PFSK-1 (cell line): ENCODE measurements at regions not wholly inside any gene's neighbourhood (a gene's known extent, or its start where the extent isn't known, plus 50 kb on each side); places are given as distances from the start of the nearest gene placed in this dataset.

ENCODE experiments used
- FOXP2 ChIP-seq: optimal IDR thresholded peaks from 2 replicates; pipeline ENCODE3; 2011; ENCODE audit warnings: borderline replicate concordance, control low read depth, inconsistent platforms; ENCODE audit not compliant: insufficient read depth; ENCODE audit errors: extremely low read length, extremely low read depth
- POLR2AphosphoS5 ChIP-seq: IDR thresholded peaks from 2 replicates; pipeline ENCODE4 v1.6.1; 2012; ENCODE audit warnings: low read depth, mild to moderate bottlenecking, control low read depth, low read length, moderate library complexity
- SIN3A ChIP-seq: IDR thresholded peaks from 2 replicates; pipeline ENCODE4 v1.6.1; 2012; ENCODE audit warnings: mild to moderate bottlenecking, low read length, moderate library complexity, borderline replicate concordance; ENCODE audit not compliant: insufficient read depth
- TAF1 ChIP-seq: IDR thresholded peaks from 2 replicates; pipeline ENCODE4 v1.6.1; 2012; ENCODE audit warnings: low read length, control low read depth, borderline replicate concordance; ENCODE audit not compliant: insufficient read depth
- TF ChIP-seq, protein P1 (sequence below), 2 experiments: IDR thresholded peaks; 2 replicates each; pipeline versions ENCODE4 v1.6.1 to v1.8.0; 2011 to 2012; ENCODE audit warnings: low read depth in 2 of 2, low read length in 2 of 2, control low read depth in 1 of 2, inconsistent platforms in 1 of 2, mild to moderate bottlenecking in 1 of 2, moderate library complexity in 1 of 2; ENCODE audit not compliant: insufficient read depth in 1 of 2

DNA sequence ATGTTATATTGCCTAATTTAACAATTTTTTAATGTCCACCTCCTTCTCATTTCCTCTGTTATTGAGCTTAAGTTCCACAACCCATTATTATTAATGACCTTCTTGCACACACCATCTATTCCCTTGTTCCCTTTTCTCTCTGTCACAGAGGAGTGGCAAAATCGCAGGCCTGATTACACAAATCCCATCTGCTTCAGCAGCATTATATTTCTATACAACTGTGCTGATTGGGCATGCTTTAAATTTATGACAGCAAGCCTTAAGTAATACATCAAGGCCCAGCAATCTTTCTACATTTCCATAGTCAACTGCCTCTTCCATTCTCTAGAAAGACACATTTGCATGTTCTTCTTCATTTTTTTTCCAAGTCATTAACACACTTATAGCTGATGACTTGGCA is 423.8 kb downstream of the PRDM5 start:
- no peak for TF ChIP-seq POLR2AphosphoS5
- TF ChIP-seq, protein P1, sequence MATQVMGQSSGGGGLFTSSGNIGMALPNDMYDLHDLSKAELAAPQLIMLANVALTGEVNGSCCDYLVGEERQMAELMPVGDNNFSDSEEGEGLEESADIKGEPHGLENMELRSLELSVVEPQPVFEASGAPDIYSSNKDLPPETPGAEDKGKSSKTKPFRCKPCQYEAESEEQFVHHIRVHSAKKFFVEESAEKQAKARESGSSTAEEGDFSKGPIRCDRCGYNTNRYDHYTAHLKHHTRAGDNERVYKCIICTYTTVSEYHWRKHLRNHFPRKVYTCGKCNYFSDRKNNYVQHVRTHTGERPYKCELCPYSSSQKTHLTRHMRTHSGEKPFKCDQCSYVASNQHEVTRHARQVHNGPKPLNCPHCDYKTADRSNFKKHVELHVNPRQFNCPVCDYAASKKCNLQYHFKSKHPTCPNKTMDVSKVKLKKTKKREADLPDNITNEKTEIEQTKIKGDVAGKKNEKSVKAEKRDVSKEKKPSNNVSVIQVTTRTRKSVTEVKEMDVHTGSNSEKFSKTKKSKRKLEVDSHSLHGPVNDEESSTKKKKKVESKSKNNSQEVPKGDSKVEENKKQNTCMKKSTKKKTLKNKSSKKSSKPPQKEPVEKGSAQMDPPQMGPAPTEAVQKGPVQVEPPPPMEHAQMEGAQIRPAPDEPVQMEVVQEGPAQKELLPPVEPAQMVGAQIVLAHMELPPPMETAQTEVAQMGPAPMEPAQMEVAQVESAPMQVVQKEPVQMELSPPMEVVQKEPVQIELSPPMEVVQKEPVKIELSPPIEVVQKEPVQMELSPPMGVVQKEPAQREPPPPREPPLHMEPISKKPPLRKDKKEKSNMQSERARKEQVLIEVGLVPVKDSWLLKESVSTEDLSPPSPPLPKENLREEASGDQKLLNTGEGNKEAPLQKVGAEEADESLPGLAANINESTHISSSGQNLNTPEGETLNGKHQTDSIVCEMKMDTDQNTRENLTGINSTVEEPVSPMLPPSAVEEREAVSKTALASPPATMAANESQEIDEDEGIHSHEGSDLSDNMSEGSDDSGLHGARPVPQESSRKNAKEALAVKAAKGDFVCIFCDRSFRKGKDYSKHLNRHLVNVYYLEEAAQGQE (IDR thresholded peaks at IDR 0.05; ENCODE audit: insufficient read depth in 1 of 2, low read depth in 2 of 2, low read length in 2 of 2): no peak
- TF ChIP-seq TAF1: no peak
- no peak for TF ChIP-seq SIN3A
- TF ChIP-seq FOXP2: no peak

DNA sequence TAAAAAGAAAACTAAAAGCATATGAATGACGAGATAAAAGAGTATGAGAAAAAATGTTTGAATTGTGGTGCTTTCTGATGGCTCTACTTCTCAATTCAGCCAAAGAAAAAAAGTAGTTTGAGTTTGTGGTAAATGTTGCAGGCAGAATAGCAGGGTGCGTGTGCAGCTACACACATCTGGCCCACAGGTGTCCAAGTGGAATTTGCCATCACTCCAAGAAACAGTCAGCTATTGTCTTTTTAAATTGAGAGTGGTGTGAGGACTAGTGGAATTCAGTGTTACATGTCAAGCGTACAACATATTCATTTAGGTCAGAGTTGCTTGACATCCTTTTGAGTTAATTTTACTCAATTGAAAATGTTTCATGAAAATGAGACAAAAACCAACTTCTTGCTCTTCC is 424.8 kb upstream of the MAD2L1 start:
- TF ChIP-seq TAF1: no peak
- TF ChIP-seq FOXP2: no peak

DNA sequence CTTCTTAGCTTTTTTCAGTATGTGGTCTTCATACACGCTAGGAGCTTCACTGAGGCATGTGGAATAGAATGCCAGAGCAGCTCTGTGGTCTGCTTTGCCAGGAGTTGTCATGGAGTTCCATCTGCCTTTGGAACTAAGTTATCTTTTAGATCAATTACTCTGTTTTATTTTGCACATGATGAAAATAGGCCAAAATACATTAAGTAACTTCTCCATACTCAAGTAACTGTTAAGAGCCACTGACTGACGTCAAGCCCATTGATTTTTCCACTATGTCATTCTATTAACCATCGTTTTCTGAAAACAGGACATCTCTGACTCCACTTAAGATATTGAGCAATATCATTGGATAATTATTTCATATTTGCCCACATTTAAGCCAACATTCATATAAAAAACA is 415.1 kb upstream of the MAD2L1 start:
- TF ChIP-seq POLR2AphosphoS5 (no peak), SIN3A (no peak), TAF1 (no peak), FOXP2 (no peak)
- TF ChIP-seq, protein P1 (IDR thresholded peaks at IDR 0.05; ENCODE audit: insufficient read depth in 1 of 2, low read depth in 2 of 2, low read length in 2 of 2): no peak

DNA sequence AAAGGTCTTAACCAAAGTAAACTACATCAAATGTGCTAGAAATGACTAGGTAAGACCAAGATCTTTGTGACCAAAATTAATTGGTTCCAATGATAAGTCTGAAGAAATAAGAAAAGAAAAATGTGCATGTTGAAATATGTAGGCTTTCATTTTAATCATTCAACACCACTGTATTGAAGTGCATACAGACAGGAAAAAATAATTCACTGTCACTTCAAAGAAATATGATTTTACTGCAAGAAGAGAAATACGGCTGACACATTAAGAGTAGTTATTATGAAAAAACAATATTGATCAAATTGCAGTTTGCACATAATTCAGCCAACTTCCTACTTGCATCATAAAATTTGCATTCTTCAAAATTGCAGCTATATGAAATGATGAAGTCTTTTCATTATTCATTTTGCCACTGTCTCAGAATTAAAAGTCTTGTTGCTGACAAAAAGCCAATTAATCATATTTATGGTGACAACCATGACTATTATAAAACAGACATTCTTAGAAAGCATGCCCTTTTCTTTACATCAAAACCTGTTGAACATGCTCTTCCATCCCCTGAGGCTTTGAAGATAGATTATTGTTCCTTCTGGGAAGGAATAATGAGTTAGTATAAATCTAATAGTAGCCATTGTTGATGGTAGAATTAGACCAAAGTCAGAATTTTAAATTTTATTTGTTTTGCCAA is 405.9 kb upstream of the MAD2L1 start:
- TF ChIP-seq POLR2AphosphoS5 (no peak), TAF1 (no peak), FOXP2 (no peak), SIN3A (no peak)

DNA sequence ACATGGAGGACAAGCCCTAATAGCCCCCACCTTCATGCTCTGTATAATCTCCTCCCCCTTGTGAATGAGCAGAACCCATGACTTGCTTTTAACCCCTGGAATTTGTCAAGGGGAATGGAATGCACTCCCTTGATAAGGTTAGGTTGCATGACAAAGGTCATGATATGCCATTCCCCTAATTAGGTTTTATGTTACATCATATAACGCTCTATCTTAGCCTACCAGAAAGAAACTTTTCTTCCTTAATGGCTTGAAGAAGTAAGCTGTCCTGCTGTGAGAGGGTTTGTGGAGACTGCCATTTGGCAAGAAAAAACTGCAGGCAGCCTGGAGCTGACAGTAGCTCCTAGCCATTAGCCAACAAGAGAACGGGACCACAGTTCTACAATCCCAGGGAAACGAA is 399.8 kb upstream of the MAD2L1 start:
- TF ChIP-seq POLR2AphosphoS5 (no peak), SIN3A (no peak), FOXP2 (no peak), TAF1 (no peak)
- TF ChIP-seq, protein P1 (IDR thresholded peaks at IDR 0.05; ENCODE audit: insufficient read depth in 1 of 2, low read depth in 2 of 2, low read length in 2 of 2): no peak

DNA sequence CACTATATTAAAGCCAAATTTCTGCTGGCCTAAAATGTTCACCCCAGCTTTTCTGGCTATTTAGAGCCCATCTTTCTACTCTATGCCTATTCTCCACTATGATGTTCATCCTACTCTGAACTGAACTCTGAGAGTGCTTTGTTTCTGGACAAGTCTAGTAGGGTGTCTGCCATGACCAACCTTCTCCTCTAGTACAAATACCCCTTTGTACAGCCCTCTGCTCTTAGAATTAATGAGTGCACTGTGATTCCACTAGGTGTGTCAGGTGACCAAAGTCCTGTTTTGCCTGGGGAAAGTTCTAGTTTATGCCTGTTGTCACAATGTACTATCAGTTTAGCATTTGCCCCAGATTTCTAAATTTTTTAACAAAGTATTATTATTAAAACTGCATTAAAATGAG is 388.1 kb upstream of the MAD2L1 start:
- TF ChIP-seq SIN3A (no peak), TAF1 (no peak), POLR2AphosphoS5 (no peak), FOXP2 (no peak)
- TF ChIP-seq, protein P1 (IDR thresholded peaks at IDR 0.05; ENCODE audit: insufficient read depth in 1 of 2, low read depth in 2 of 2, low read length in 2 of 2): no peak
